ENCODE measurements at regions not wholly inside any gene's neighbourhood (a gene's known extent, or its start where the extent isn't known, plus 50 kb on each side); places are given as distances from the start of the nearest gene placed in this dataset.
A peak's percentile ranks its signal among the peaks of the same experiment; 100 is the strongest.

- DNase-seq: no peak
- in situ Hi-C loops (cut with MboI; ENCODE audit: low pct_unique_long_range_greater_than_20kb, low sequenced_read_pairs): no loop called here
Observed at GRCh38 chr3:82800248-82800647, 1038.8 kb upstream of the GBE1 start.

GRCh38 chr3:82796765-82797164 lies 1035.3 kb upstream of the GBE1 start:
- in situ Hi-C loops (cut with MboI; ENCODE audit: low pct_unique_long_range_greater_than_20kb, low sequenced_read_pairs): no loop called here
- DNase-seq: no peak

- DNase-seq: no peak
- in situ Hi-C loops (cut with MboI; ENCODE audit: low pct_unique_long_range_greater_than_20kb, low sequenced_read_pairs): no loop called here
Observed at GRCh38 chr3:82791241-82791640, 1029.8 kb upstream of the GBE1 start.

- no peak for DNase-seq
- in situ Hi-C loops (cut with MboI; ENCODE audit: low pct_unique_long_range_greater_than_20kb, low sequenced_read_pairs): no loop called here
Observed at GRCh38 chr3:82790307-82791097, 1029.1 kb upstream of the GBE1 start.

- DNase-seq: no peak
- in situ Hi-C loops (cut with MboI; ENCODE audit: low pct_unique_long_range_greater_than_20kb, low sequenced_read_pairs): no loop called here
Observed at GRCh38 chr3:82783194-82783593, 1021.7 kb upstream of the GBE1 start.

GRCh38 chr3:82773207-82773606 lies 1011.8 kb upstream of the GBE1 start:
- in situ Hi-C loops (cut with MboI; ENCODE audit: low pct_unique_long_range_greater_than_20kb, low sequenced_read_pairs): no loop called here
- DNase-seq: no peak

GRCh38 chr3:82764521-82764920 lies 1003.1 kb upstream of the GBE1 start:
- in situ Hi-C loops (cut with MboI; ENCODE audit: low pct_unique_long_range_greater_than_20kb, low sequenced_read_pairs): no loop called here
- no peak for DNase-seq

GRCh38 chr3:82761858-82762257 lies 1000.4 kb upstream of the GBE1 start:
- DNase-seq: no peak
- in situ Hi-C loops (cut with MboI; ENCODE audit: low pct_unique_long_range_greater_than_20kb, low sequenced_read_pairs): no loop called here

- in situ Hi-C loops (cut with MboI; ENCODE audit: low pct_unique_long_range_greater_than_20kb, low sequenced_read_pairs): no loop called here
- no peak for DNase-seq
Observed at GRCh38 chr3:82745544-82745943, 984.1 kb upstream of the GBE1 start.

- in situ Hi-C loops (cut with MboI; ENCODE audit: low pct_unique_long_range_greater_than_20kb, low sequenced_read_pairs): no loop called here
Observed at GRCh38 chr3:82743196-82743595, 981.8 kb upstream of the GBE1 start.

GRCh38 chr3:82741346-82741745 lies 979.9 kb upstream of the GBE1 start:
- in situ Hi-C loops (cut with MboI; ENCODE audit: low pct_unique_long_range_greater_than_20kb, low sequenced_read_pairs): no loop called here
- no peak for DNase-seq

More at GRCh38 chr3:82743196-82743595, 981.8 kb upstream of the GBE1 start:
- no peak for DNase-seq

GRCh38 chr3:82739390-82739789 lies 977.9 kb upstream of the GBE1 start:
- in situ Hi-C loops (cut with MboI; ENCODE audit: low pct_unique_long_range_greater_than_20kb, low sequenced_read_pairs): no loop called here
- no peak for DNase-seq

- peak; percentile 31 for DNase-seq
- in situ Hi-C loops (cut with MboI; ENCODE audit: low pct_unique_long_range_greater_than_20kb, low sequenced_read_pairs): no loop called here
Observed at GRCh38 chr3:82736696-82737277, 975.3 kb upstream of the GBE1 start.

- DNase-seq: no peak
- in situ Hi-C loops (cut with MboI; ENCODE audit: low pct_unique_long_range_greater_than_20kb, low sequenced_read_pairs): no loop called here
Observed at GRCh38 chr3:82715091-82715856, 953.8 kb upstream of the GBE1 start.

GRCh38 chr3:82707035-82707434 lies 945.6 kb upstream of the GBE1 start:
- in situ Hi-C loops (cut with MboI; ENCODE audit: low pct_unique_long_range_greater_than_20kb, low sequenced_read_pairs): no loop called here
- DNase-seq: no peak

- no peak for DNase-seq
Observed at GRCh38 chr3:82685761-82686160, 924.3 kb upstream of the GBE1 start.

GRCh38 chr3:82676356-82677026 lies 915.0 kb upstream of the GBE1 start:
- in situ Hi-C loops (cut with MboI; ENCODE audit: low pct_unique_long_range_greater_than_20kb, low sequenced_read_pairs): no loop called here
- DNase-seq: no peak

More at GRCh38 chr3:82685761-82686160, 924.3 kb upstream of the GBE1 start:
- in situ Hi-C loops (cut with MboI; ENCODE audit: low pct_unique_long_range_greater_than_20kb, low sequenced_read_pairs): no loop called here

GRCh38 chr3:82672966-82673365 lies 911.5 kb upstream of the GBE1 start:
- in situ Hi-C loops (cut with MboI; ENCODE audit: low pct_unique_long_range_greater_than_20kb, low sequenced_read_pairs): no loop called here
- DNase-seq: no peak

GRCh38 chr3:82671466-82671865 lies 910.0 kb upstream of the GBE1 start:
- in situ Hi-C loops (cut with MboI; ENCODE audit: low pct_unique_long_range_greater_than_20kb, low sequenced_read_pairs): no loop called here
- no peak for DNase-seq

- no peak for DNase-seq
- in situ Hi-C loops (cut with MboI; ENCODE audit: low pct_unique_long_range_greater_than_20kb, low sequenced_read_pairs): no loop called here
Observed at GRCh38 chr3:82654708-82655107, 893.3 kb upstream of the GBE1 start.
